ENCODE measurements at regions not wholly inside any gene's neighbourhood (a gene's known extent, or its start where the extent isn't known, plus 50 kb on each side); places are given as distances from the start of the nearest gene placed in this dataset.

GRCh38 chr2:177051278-177051677 is 161.3 kb upstream of the HNRNPA3 start:
- Mint-ChIP-seq H3K9me3 (ENCODE audit: unreplicated experiment) (no peaks in the 10 kb centered on the region), H3K27ac (ENCODE audit: unreplicated experiment) (no peak overlapping the region), H3K4me3 (ENCODE audit: unreplicated experiment) (no peak overlapping the region), H3K36me3 (ENCODE audit: unreplicated experiment) (no peaks in the 10 kb centered on the region), H3K4me1 (ENCODE audit: low read depth, unreplicated experiment) (no peaks in the 10 kb centered on the region), H3K27me3 (ENCODE audit: unreplicated experiment) (peaks cover 1% of the 10 kb centered on the region)
- no peak for DNase-seq
- TF ChIP-seq, protein P1, sequence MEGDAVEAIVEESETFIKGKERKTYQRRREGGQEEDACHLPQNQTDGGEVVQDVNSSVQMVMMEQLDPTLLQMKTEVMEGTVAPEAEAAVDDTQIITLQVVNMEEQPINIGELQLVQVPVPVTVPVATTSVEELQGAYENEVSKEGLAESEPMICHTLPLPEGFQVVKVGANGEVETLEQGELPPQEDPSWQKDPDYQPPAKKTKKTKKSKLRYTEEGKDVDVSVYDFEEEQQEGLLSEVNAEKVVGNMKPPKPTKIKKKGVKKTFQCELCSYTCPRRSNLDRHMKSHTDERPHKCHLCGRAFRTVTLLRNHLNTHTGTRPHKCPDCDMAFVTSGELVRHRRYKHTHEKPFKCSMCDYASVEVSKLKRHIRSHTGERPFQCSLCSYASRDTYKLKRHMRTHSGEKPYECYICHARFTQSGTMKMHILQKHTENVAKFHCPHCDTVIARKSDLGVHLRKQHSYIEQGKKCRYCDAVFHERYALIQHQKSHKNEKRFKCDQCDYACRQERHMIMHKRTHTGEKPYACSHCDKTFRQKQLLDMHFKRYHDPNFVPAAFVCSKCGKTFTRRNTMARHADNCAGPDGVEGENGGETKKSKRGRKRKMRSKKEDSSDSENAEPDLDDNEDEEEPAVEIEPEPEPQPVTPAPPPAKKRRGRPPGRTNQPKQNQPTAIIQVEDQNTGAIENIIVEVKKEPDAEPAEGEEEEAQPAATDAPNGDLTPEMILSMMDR (IDR thresholded peaks at IDR 0.05; ENCODE audit: partially characterized antibody, unreplicated experiment), result no peak

- H3K27ac Mint-ChIP-seq (ENCODE audit: unreplicated experiment), result no peak overlapping the region
- TF ChIP-seq, protein P1 (IDR thresholded peaks at IDR 0.05; ENCODE audit: partially characterized antibody, unreplicated experiment), result no peak
- H3K4me1 Mint-ChIP-seq (ENCODE audit: low read depth, unreplicated experiment), result no peaks in the 10 kb centered on the region
- no peaks in the 10 kb centered on the region for H3K27me3 Mint-ChIP-seq (ENCODE audit: unreplicated experiment)
- no peak overlapping the region for H3K4me3 Mint-ChIP-seq (ENCODE audit: unreplicated experiment)
- H3K36me3 Mint-ChIP-seq (ENCODE audit: unreplicated experiment), result no peaks in the 10 kb centered on the region
- DNase-seq, result no peak
- H3K9me3 Mint-ChIP-seq (ENCODE audit: unreplicated experiment), result no peaks in the 10 kb centered on the region
These were observed 160.1 kb upstream of the HNRNPA3 start for GRCh38 chr2:177052471-177052870.

GRCh38 chr2:177053038-177053437 is 159.6 kb upstream of the HNRNPA3 start:
- no peak overlapping the region for H3K27ac Mint-ChIP-seq (ENCODE audit: unreplicated experiment)
- H3K36me3 Mint-ChIP-seq (ENCODE audit: unreplicated experiment), result no peaks in the 10 kb centered on the region
- H3K4me3 Mint-ChIP-seq (ENCODE audit: unreplicated experiment), result no peak overlapping the region
- TF ChIP-seq, protein P1 (IDR thresholded peaks at IDR 0.05; ENCODE audit: partially characterized antibody, unreplicated experiment), result no peak
- H3K4me1 Mint-ChIP-seq (ENCODE audit: low read depth, unreplicated experiment), result no peaks in the 10 kb centered on the region
- no peaks in the 10 kb centered on the region for H3K27me3 Mint-ChIP-seq (ENCODE audit: unreplicated experiment)
- no peak for DNase-seq
- no peaks in the 10 kb centered on the region for H3K9me3 Mint-ChIP-seq (ENCODE audit: unreplicated experiment)

DNA sequence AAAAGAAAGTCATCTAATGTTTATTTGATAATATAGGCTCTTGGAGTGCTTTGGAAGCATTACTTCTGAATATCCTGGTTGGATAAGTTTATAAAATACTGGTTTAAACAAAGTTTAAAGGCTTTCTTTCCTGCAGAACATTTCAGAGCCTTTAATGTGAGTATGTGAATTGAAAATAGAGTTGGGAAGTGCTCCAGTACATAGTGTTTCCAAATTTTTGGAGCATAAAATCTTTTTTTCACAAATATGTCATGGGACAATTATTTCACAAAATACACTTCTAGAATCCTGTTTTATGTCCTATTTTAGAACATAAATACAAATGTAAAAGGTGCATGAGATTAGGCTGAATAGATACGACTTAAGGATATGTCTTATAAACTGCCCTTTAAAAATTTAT is 158.9 kb upstream of the HNRNPA3 start:
- H3K36me3 Mint-ChIP-seq (ENCODE audit: unreplicated experiment), result no peaks in the 10 kb centered on the region
- no peaks in the 10 kb centered on the region for H3K9me3 Mint-ChIP-seq (ENCODE audit: unreplicated experiment)
- TF ChIP-seq, protein P1 (IDR thresholded peaks at IDR 0.05; ENCODE audit: partially characterized antibody, unreplicated experiment), result no peak

GRCh38 chr2:177056481-177056929 is 156.1 kb upstream of the HNRNPA3 start:
- no peak for DNase-seq
- Mint-ChIP-seq H3K27me3 (ENCODE audit: unreplicated experiment) (no peaks in the 10 kb centered on the region), H3K4me1 (ENCODE audit: low read depth, unreplicated experiment) (no peaks in the 10 kb centered on the region), H3K27ac (ENCODE audit: unreplicated experiment) (no peak overlapping the region), H3K9me3 (ENCODE audit: unreplicated experiment) (no peaks in the 10 kb centered on the region), H3K4me3 (ENCODE audit: unreplicated experiment) (no peak overlapping the region), H3K36me3 (ENCODE audit: unreplicated experiment) (no peaks in the 10 kb centered on the region)
- TF ChIP-seq, protein P1 (IDR thresholded peaks at IDR 0.05; ENCODE audit: partially characterized antibody, unreplicated experiment), result peak; percentile 13

More for the DNA sequence above, 158.9 kb upstream of the HNRNPA3 start:
- DNase-seq, result no peak
- H3K4me1 Mint-ChIP-seq (ENCODE audit: low read depth, unreplicated experiment), result no peaks in the 10 kb centered on the region
- H3K27ac Mint-ChIP-seq (ENCODE audit: unreplicated experiment), result no peak overlapping the region
- no peak overlapping the region for H3K4me3 Mint-ChIP-seq (ENCODE audit: unreplicated experiment)
- H3K27me3 Mint-ChIP-seq (ENCODE audit: unreplicated experiment), result no peaks in the 10 kb centered on the region
